ENCODE measurements at regions not wholly inside any gene's neighbourhood (a gene's known extent, or its start where the extent isn't known, plus 50 kb on each side); places are given as distances from the start of the nearest gene placed in this dataset.

GRCh38 chr5:97601651-97602050 is 418.6 kb upstream of the RIOK2 start:
- WGBS, result 71% methylated on average over 3 of the region's 3 CpGs
- Histone ChIP-seq H3K27ac (ENCODE audit: low read depth in 1 of 2, low read length in 2 of 2) (no peak overlapping the region), H3K4me3 (ENCODE audit: low read depth in 1 of 3, low read length in 3 of 3) (no peak overlapping the region), H3K9ac (ENCODE audit: low read depth in 1 of 2, low read length in 2 of 2) (no peak overlapping the region), H3K9me3 (ENCODE audit: control insufficient read depth in 4 of 4, low read length in 3 of 4) (peaks cover 0 to 7% (median 5%) of the 10 kb centered on the region in 4 donors), H3K27me3 (ENCODE audit: control insufficient read depth in 4 of 4, insufficient read depth in 4 of 4, low read length in 3 of 4) (no peaks in the 10 kb centered on the region), H3K36me3 (ENCODE audit: control insufficient read depth in 4 of 4, insufficient read depth in 3 of 4, low read depth in 1 of 4, low read length in 3 of 4) (no peaks in the 10 kb centered on the region), H3K4me1 (ENCODE audit: control insufficient read depth in 4 of 4, insufficient read depth in 4 of 4, low read length in 3 of 4) (no peaks in the 10 kb centered on the region)
- TF ChIP-seq JUND (IDR thresholded peaks at IDR 0.05), result no peak
- no peak for TF ChIP-seq RXRA (IDR thresholded peaks at IDR 0.05)
- TF ChIP-seq NR2F2 (IDR thresholded peaks at IDR 0.05), result no peak
- TF ChIP-seq ATF3 (IDR thresholded peaks at IDR 0.05), result no peak
- TF ChIP-seq MAX (IDR thresholded peaks at IDR 0.05), result no peak
- no peak for TF ChIP-seq EGR1 (IDR thresholded peaks at IDR 0.05; ENCODE audit: low read depth in 2 of 2)
- no peak for TF ChIP-seq SP1 (IDR thresholded peaks at IDR 0.05)
- no peak for TF ChIP-seq ZBTB33 (IDR thresholded peaks at IDR 0.05)
- no peak for TF ChIP-seq HNF4A (conservative IDR thresholded peaks at IDR 0.05)
- TF ChIP-seq CTCF (IDR thresholded peaks at IDR 0.05; ENCODE audit: low read depth, low read length, missing input control), result no peak
- TF ChIP-seq REST (IDR thresholded peaks at IDR 0.05), result no peak
- TF ChIP-seq HNF4G (IDR thresholded peaks at IDR 0.05), result no peak
- no peak for TF ChIP-seq FOXA1 (IDR thresholded peaks at IDR 0.05)
- no peak for TF ChIP-seq FOXA2 (IDR thresholded peaks at IDR 0.05)
- no peak for TF ChIP-seq TAF1 (conservative IDR thresholded peaks at IDR 0.05)
- no peak for DNase-seq (ENCODE audit: low spot score)

- no peak overlapping the region for H3K27ac ChIP-seq (ENCODE audit: low read depth in 1 of 2, low read length in 2 of 2)
- H3K9ac ChIP-seq (ENCODE audit: low read depth in 1 of 2, low read length in 2 of 2), result no peak overlapping the region
- no peak overlapping the region for H3K4me3 ChIP-seq (ENCODE audit: low read depth in 1 of 3, low read length in 3 of 3)
- H3K36me3 ChIP-seq (ENCODE audit: control insufficient read depth in 4 of 4, insufficient read depth in 3 of 4, low read depth in 1 of 4, low read length in 3 of 4), result no peaks in the 10 kb centered on the region
- H3K27me3 ChIP-seq (ENCODE audit: control insufficient read depth in 4 of 4, insufficient read depth in 4 of 4, low read length in 3 of 4), result no peaks in the 10 kb centered on the region
- no peaks in the 10 kb centered on the region for H3K4me1 ChIP-seq (ENCODE audit: control insufficient read depth in 4 of 4, insufficient read depth in 4 of 4, low read length in 3 of 4)
- DNase-seq (ENCODE audit: low spot score), result no peak
- H3K9me3 ChIP-seq (ENCODE audit: control insufficient read depth in 4 of 4, low read length in 3 of 4), result peaks cover 0 to 2% (median 0%) of the 10 kb centered on the region in 4 donors
- TF ChIP-seq FOXA2 (IDR thresholded peaks at IDR 0.05) (no peak), GABPA (IDR thresholded peaks at IDR 0.05 in 1 of 2, conservative IDR thresholded peaks at IDR 0.05 in 1 of 2) (no peak), RAD21 (IDR thresholded peaks at IDR 0.05) (no peak), CTCF (IDR thresholded peaks at IDR 0.05; ENCODE audit: low read depth, low read length, missing input control) (no peak), RXRA (IDR thresholded peaks at IDR 0.05) (no peak), SP1 (IDR thresholded peaks at IDR 0.05) (no peak), REST (IDR thresholded peaks at IDR 0.05) (no peak), HNF4A (conservative IDR thresholded peaks at IDR 0.05) (no peak), MAX (IDR thresholded peaks at IDR 0.05) (no peak), NR2F2 (IDR thresholded peaks at IDR 0.05) (no peak)
Measured at GRCh38 chr5:97606531-97606930, 423.5 kb upstream of the RIOK2 start.

Data from liver (tissue), 8 donors.